Suppressor macrophage (primary cell): ENCODE measurements at regions not wholly inside any gene's neighbourhood (a gene's known extent, or its start where the extent isn't known, plus 50 kb on each side); places are given as distances from the start of the nearest gene placed in this dataset.

ENCODE experiments used
- DNase-seq, 4 experiments: peaks; one replicate each; pipeline ENCODE4 v3.0.0-alpha.2; 2020 to 2022

DNA sequence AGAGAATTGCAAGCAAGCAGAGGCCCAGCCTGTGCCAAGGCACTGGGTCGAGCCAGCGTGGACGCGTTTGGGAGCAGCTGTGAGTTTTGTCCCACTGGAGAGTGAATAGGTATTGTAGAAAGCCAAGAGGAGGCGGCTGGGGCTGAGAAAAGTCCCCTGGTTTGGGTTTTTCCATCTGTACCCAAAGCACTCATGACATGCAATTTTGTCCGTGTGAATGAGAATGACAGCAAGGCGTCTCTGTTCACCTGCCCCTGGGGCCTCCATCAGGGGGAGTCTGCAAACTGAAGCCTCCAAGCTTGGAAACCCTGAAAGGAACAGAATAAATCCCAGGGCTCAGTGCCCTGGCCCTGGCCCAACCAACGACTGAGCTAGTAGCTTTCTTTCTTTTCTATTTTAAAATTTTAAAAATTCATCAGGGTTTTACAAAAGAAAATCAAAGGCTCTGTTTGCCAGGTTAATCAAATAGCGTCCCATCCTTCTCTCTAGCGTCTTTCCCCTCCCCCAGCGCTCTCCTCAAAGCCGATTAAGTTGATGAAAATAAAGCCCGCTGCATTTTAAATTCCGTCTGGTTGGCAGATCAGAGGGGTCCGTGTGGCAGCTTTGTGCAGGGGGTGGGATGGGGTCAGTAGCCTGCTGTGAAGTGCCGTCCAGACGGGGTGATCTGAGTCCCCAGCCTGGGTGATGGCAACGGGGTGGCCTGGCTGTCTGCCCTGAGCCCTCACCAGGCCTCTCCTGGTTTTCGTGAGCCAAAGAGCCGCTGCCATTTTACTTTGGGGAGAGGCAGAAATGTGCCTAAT is 171.0 kb downstream of the KATNIP start:
- no peak for DNase-seq

DNA sequence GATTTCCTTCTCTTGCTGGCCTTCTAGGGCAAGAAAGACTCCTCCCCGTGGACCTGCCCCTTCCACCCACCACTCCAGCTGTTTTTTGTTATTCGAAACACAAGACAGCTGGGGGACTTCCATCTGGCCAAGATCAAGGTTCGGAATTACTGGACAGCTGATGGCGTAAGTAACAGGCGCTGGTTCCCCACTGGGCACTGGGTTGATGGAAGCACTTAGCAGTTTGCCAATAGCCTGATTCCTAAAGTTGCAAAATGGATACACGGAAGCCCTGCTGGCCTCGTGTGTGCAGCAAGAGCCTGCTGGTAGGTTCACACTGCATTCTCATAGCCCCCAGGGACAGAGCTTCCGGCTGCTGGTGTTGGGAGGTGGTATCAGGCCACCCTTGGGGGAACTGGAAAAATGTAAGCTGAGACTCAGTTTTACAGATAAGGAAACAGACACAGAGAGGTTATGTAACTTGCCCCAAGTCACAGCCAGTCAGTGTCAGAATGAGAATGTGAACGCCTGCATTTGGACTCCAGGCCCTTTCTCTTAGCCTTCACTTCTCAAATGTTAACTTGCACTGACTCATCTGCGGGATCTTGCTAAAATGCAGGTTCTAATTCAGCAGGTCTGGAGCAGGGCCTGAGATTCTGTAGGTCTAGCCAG is 171.7 kb downstream of the KATNIP start:
- DNase-seq: no peak

DNA sequence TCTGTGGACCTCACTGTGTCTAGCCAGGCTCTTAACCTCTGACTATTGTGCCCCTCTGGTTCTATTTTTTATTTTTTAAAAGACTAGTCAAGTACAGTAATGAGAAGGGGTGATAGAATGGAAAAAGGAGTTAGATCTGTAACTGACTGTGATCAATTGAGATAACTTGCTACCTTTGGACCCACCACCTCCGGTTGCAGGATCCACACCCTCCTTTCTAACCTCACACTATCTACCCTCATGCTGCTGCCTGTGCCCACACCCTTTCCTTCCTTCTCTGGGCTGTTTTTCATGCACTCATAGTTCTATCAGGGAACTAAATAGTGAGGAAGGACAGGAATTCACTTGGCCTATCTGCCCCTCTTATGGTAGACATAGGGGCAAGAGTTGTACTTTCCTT is 172.3 kb downstream of the KATNIP start:
- DNase-seq: no peak

GRCh38 chr16:27722892-27723450 is 173.0 kb downstream of the KATNIP start:
- no peak for DNase-seq

DNA sequence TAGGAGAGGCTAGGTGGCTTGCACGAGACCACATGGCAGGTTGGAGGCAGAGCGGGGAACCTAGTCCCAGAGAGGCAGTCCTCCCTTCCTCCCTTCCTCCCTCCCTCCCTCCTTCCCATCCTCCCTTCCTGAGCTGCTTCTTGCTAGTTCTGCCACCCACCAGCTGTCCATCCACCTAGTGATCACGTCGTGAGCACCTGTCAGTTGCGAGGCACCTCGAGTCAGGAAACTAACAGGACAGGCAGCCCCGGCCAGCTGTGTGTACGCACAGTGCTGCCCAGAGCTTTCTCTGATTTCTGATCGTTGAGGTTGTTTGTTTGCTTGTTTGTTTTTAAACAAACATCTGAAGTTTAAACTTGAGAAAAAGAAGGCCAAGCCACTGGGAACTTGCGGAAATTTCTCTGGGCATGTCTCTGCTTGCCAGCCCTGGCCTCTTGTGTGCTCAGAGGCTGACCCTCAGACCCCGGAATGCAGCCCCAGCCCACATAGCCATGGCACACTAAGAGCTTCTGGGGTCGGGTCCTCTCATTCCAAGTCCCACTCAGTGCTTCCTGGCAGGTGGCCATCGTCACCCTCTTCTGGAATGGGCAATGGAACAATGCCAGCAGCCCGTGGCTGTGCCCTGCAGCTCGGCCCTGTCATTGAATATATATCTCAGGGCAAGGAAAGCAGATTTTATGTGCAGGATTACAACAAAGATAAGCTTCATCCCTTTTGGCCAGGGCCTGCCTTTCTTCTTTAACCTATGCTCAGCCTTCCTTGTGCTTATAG is 174.0 kb downstream of the KATNIP start:
- DNase-seq: no peak

DNA sequence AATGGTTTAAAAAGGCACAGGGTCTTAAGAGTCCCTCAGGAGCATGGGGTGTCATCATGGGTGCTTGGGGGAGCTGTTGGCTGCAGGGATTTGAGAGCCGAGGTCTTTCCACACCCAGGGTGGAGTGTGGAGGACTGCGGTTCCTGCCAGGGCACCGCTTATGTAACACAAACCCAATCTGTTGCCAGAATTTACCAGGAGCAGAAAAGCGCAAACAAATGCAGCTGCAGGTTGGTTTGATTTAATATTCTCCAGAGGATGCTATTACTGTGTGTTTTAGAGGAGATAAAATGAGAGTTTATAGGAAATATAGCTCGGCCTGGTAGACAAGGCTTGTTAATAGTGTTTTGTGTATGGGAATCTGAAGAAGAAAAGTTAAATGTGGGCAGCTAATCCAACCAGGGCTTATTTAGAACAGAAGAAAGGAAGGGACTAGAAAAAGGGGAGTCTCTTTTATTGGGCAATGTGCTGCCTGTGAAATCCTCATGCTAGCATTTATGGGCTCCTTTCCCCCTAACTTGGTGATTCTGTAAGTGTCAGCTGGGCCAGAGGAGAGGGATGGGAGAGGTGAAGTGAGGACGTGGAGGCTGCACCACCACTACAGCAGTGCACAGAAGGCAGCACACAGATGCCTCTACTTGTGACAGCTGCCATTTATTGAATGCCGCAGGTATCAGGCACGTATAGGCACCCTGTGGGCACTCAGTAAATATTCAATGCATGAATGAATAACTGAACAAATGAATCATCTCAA is 174.7 kb downstream of the KATNIP start:
- no peak for DNase-seq

DNA sequence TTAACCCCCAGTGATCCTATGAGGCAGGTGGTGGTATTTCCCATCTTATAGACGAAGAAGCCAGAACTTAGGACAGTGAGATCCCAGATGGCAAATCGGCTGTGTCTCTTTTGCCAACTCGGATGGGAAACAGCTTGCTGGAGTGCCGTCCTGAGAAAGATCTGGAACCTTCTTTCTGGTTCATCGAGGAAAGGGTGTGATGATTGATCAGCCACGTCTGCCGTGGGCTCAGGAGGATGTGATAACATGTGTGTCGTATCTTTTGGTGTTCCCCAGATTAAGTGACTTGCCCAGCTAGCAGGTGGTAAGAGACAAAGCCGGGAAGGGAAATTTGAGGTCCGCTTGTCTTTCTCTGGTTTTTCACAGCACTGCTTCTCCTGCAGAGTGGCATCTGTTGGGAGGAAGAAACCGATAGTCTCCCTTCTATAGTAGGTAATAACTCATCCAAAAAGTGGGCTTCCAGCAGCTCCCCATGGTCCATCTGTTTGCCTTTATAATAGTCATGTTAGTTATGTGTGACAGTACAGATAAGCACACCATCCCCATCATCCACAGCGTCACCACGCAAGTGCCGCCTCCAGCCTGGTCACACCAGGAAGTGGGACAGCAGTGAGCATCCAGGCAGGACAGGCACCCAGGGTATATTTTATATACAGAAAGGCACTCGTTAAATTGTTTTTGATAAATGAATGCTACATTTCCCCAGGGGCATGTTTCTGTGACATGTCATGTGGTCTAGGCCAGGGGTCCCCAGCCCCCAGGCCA is 175.5 kb downstream of the KATNIP start:
- no peak for DNase-seq

DNA sequence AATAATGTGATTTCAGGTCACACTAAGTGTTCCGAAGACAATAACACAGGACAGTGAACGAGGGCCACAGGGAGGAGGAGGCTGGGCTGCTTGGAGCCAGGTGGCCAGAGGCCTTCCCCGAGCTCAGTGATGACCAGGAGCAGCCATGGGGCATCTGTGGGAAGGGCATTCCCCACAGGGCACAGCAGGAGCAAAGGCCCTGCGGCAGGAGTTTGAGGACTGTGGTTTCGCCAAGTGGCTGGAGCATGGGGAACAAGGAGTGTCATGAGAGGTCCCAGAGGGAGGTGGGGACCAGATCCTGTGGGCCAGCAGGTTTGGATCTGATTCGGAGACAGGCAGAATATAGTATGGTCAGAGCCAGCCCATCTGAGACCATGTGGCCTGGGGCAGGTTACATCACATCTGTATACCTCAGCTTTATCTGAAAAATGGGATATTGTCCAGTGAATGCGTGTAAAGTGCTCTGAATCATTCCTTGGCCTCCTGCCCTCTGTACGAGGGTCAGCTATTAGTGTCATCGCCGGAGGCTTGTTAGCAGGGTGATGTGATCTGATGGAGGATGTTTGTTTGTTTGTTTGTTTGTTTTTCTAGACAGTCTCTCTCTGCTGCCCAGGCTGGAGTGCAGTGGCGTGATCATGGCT is 176.8 kb downstream of the KATNIP start:
- no peak for DNase-seq

DNA sequence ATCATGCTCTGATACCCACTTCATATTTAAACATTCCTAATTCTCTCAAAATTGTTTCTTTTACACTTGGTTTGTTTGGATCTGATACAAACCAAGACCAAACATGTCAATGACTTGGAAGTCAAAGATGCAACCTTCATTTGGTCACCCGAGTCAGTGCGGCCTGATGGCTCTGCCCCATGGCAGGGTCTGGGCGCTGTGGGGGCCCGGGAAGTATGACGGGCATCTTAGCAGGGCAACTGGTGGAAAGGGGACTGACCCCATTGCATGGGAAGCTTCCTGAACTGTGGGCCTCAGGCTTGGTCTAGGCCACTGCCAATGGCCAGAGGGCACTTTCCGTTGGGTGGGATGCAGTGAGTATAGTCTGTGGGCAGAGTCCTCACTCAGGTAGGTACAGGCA is 178.0 kb downstream of the KATNIP start:
- no peak for DNase-seq

- DNase-seq: peak in 2 of 4 experiments; percentile 19 to 35
Measured at GRCh38 chr16:27728691-27729090, 178.7 kb downstream of the KATNIP start.

- DNase-seq: peak; percentile 84 to 93 (median 90)
Measured at GRCh38 chr16:27729516-27730304, 179.8 kb downstream of the KATNIP start.

DNA sequence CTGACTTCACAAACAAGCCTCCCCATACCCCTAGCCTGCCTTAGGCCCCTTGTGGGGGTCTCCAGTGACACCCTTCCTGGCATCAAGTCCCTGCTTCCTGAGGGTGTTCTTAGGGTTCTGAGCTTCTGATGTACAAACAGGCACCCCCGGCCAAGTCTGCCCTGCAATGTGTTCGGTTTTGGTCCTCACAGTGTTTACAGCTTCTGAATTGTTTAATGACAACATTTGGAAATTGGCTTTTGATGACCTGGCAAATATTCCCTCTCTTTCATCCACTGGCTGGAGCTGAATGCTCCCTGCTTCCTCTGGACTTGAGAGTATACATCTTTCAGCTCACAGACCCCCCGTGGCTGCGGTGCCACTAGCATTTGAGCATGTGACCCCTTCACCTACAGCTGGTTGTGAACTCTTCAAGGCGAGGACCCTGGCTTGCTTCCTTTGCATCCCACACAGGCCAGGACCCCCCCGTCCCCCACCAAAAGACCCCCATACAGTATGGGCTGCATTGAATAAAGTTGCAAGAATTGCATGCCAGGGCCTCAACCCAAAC is 180.8 kb downstream of the KATNIP start:
- DNase-seq: no peak

GRCh38 chr16:27735031-27735430 is 185.1 kb downstream of the KATNIP start:
- DNase-seq: no peak

DNA sequence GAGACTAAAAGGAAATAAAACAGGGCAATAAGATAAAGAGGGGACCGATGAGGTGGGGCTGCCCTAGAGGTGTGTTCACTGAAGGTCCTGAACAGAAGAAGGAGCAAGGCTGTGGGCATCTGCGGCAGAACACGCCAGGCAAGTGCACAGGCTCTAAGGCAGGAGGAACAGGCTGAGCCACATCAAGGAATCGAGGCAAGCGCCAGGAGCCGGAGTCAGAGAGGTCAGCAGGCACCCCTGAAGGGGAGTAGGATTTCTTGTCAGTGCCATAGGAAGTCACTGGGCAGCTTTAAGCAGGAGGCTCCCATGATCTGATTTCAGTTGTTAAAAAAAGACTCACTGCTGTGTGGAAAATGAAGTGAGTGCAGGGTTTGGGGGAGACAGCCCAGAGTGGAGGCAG is 186.5 kb downstream of the KATNIP start:
- no peak for DNase-seq

GRCh38 chr16:27737513-27737912 is 187.6 kb downstream of the KATNIP start:
- DNase-seq: no peak
